Adrenal gland (tissue), 5 donors: ENCODE measurements at regions not wholly inside any gene's neighbourhood (a gene's known extent, or its start where the extent isn't known, plus 50 kb on each side); places are given as distances from the start of the nearest gene placed in this dataset.

Experiments
- CTCF ChIP-seq, 6 experiments: fragments of 450-650 bp in 4 of 6; fragments of 200-600 bp in 2 of 6; sonication (generic) in 1 of 6; IDR thresholded peaks; 1 replicate in 5 of 6; 2 replicates in 1 of 6; pipeline versions ENCODE4 v1.5.1 to v1.8.0; 2016 to 2021; ENCODE audit warnings: antibody characterized with exemption in 6 of 6, mild to moderate bottlenecking in 2 of 6, moderate library complexity in 1 of 6
- POLR2A ChIP-seq, 2 donors: fragments of 450-650 bp; IDR thresholded peaks; one replicate each; pipeline ENCODE4 v1.6.1; 2017; ENCODE audit warnings: antibody characterized with exemption in 2 of 2, mild to moderate bottlenecking in 2 of 2, moderate library complexity in 1 of 2
- donor health status: DM: no; HTN: no; CAD: no.

- TF ChIP-seq CTCF (IDR thresholded peaks at IDR 0.05) (no peak), POLR2A (IDR thresholded peaks at IDR 0.05) (no peak)
Measured at GRCh38 chr2:80715433-80715832, 410.9 kb upstream of the LRRTM1 start.
